Suprapubic skin (tissue), 4 donors: ENCODE measurements at regions not wholly inside any gene's neighbourhood (a gene's known extent, or its start where the extent isn't known, plus 50 kb on each side); places are given as distances from the start of the nearest gene placed in this dataset.

Source experiments
- CTCF ChIP-seq, 2 donors: fragments of 200-600 bp in 1 of 2; fragments of 450-650 bp in 1 of 2; sonication (generic) in 1 of 2; IDR thresholded peaks; one replicate each; pipeline ENCODE4 v1.5.1; 2016 to 2019; ENCODE audit warnings: antibody characterized with exemption in 2 of 2, mild to moderate bottlenecking in 1 of 2, moderate library complexity in 1 of 2
- EP300 ChIP-seq: sonication (generic); formaldehyde crosslinking; IDR thresholded peaks from one replicate; pipeline ENCODE4 v1.6.1; 2017; ENCODE audit warnings: antibody characterized with exemption
- POLR2A ChIP-seq, 2 donors: fragments of 450-650 bp; IDR thresholded peaks; one replicate each; pipeline ENCODE4 v1.6.1; 2017; ENCODE audit warnings: antibody characterized with exemption in 2 of 2, mild to moderate bottlenecking in 2 of 2, moderate library complexity in 2 of 2
- POLR2AphosphoS5 ChIP-seq, 3 donors: sonication (generic); formaldehyde crosslinking; IDR thresholded peaks; one replicate each; pipeline ENCODE4 v1.6.1; 2017; ENCODE audit warnings: antibody characterized with exemption in 3 of 3

- TF ChIP-seq CTCF (IDR thresholded peaks at IDR 0.05) (no peak), POLR2A (IDR thresholded peaks at IDR 0.05) (no peak), POLR2AphosphoS5 (IDR thresholded peaks at IDR 0.05) (no peak), EP300 (no peak)
Measured at GRCh38 chr11:64504999-64505398, 50.7 kb upstream of the SLC22A11 start.
